CD14-positive monocyte (primary cell): ENCODE measurements at regions not wholly inside any gene's neighbourhood (a gene's known extent, or its start where the extent isn't known, plus 50 kb on each side); places are given as distances from the start of the nearest gene placed in this dataset.

ENCODE experiments used
- DNase-seq, 3 donors: peaks; one replicate each; pipeline ENCODE4 v3.0.0-alpha.2; 2011 to 2022
- H2AFZ ChIP-seq: 2 replicates; pipeline ENCODE4 v1.6.0; 2012; ENCODE audit warnings: mild to moderate bottlenecking, low read depth, low read length, inconsistent platforms; ENCODE audit not compliant: insufficient read depth, poor library complexity, severe bottlenecking
- H3K27ac ChIP-seq, 2 donors: 1 replicate in 1 of 2; 2 replicates in 1 of 2; pipeline ENCODE4 v1.5.1; 2012 to 2013; ENCODE audit warnings: low read length in 2 of 2, control low read depth in 1 of 2, inconsistent platforms in 1 of 2, low read depth in 1 of 2, mild to moderate bottlenecking in 1 of 2
- H3K27me3 ChIP-seq, 2 donors: one replicate each; pipeline versions ENCODE4 v1.6.0 to v1.6.1; 2011 to 2013; ENCODE audit warnings: low read length in 2 of 2; ENCODE audit not compliant: control insufficient read depth in 2 of 2, insufficient read depth in 2 of 2
- H3K36me3 ChIP-seq, 2 donors: replicated peaks in 1 of 2; 1 replicate in 1 of 2; 2 replicates in 1 of 2; pipeline versions ENCODE4 v1.5.1 to v1.6.1; 2012 to 2013; ENCODE audit warnings: low read length in 2 of 2, control low read depth in 1 of 2, inconsistent platforms in 1 of 2, mild to moderate bottlenecking in 1 of 2; ENCODE audit not compliant: insufficient read depth in 2 of 2, control insufficient read depth in 1 of 2
- H3K4me1 ChIP-seq, 2 donors: 1 replicate in 1 of 2; 2 replicates in 1 of 2; pipeline versions ENCODE4 v1.5.1 to v1.6.1; 2012 to 2013; ENCODE audit warnings: low read length in 2 of 2, control low read depth in 1 of 2, inconsistent platforms in 1 of 2, mild to moderate bottlenecking in 1 of 2, moderate library complexity in 1 of 2; ENCODE audit not compliant: insufficient read depth in 2 of 2, control insufficient read depth in 1 of 2
- H3K4me2 ChIP-seq: replicated peaks from 2 replicates; pipeline ENCODE3; 2012; ENCODE audit warnings: low read length, moderate library complexity, mild to moderate bottlenecking; ENCODE audit not compliant: poor library complexity, severe bottlenecking; ENCODE audit errors: extremely low read depth
- H3K4me3 ChIP-seq, 3 experiments: fragments of 200-600 bp in 1 of 3; sonication (generic) in 1 of 3; replicated peaks in 1 of 3; 1 replicate in 2 of 3; 2 replicates in 1 of 3; pipeline ENCODE4 v1.5.1; 2011 to 2013; ENCODE audit warnings: low read length in 3 of 3, mild to moderate bottlenecking in 3 of 3, control low read depth in 2 of 3, low read depth in 2 of 3, inconsistent platforms in 1 of 3, moderate library complexity in 1 of 3
- H3K79me2 ChIP-seq: 2 replicates; pipeline ENCODE4 v1.6.0; 2012; ENCODE audit warnings: mild to moderate bottlenecking, control low read depth, inconsistent platforms, low read length, moderate library complexity; ENCODE audit not compliant: insufficient read depth
- H3K9ac ChIP-seq: 2 replicates; pipeline ENCODE4 v1.6.0; 2017; ENCODE audit warnings: low read length, mild to moderate bottlenecking; ENCODE audit not compliant: insufficient read depth, poor library complexity, severe bottlenecking
- H3K9me3 ChIP-seq, 2 donors: replicated peaks in 1 of 2; 1 replicate in 1 of 2; 2 replicates in 1 of 2; pipeline versions ENCODE4 v1.5.1 to v1.6.1; 2012 to 2013; ENCODE audit warnings: low read length in 2 of 2, control low read depth in 1 of 2; ENCODE audit not compliant: control insufficient read depth in 1 of 2, insufficient read depth in 1 of 2
- H4K20me1 ChIP-seq: 2 replicates; pipeline ENCODE4 v1.6.0; 2012; ENCODE audit warnings: mild to moderate bottlenecking, low read length, control low read depth, moderate library complexity; ENCODE audit not compliant: insufficient read depth
- H3K27ac Mint-ChIP-seq, 7 donors: one replicate each; pipeline ENCODE4 v1.8.0; 2020; ENCODE audit warnings: mild to moderate bottlenecking in 7 of 7, mixed read lengths in 7 of 7, moderate library complexity in 6 of 7, inconsistent platforms in 2 of 7
- H3K27me3 Mint-ChIP-seq, 3 donors: one replicate each; pipeline ENCODE4 v1.8.0; 2021 to 2022; ENCODE audit warnings: low read depth in 3 of 3, mild to moderate bottlenecking in 3 of 3, mixed read lengths in 3 of 3, moderate library complexity in 3 of 3, inconsistent platforms in 1 of 3
- H3K36me3 Mint-ChIP-seq, 2 donors: one replicate each; pipeline ENCODE4 v1.8.0; 2020; ENCODE audit warnings: mixed read lengths in 2 of 2, inconsistent platforms in 1 of 2, mild to moderate bottlenecking in 1 of 2
- H3K4me1 Mint-ChIP-seq: one replicate; pipeline ENCODE4 v1.8.0; 2020; ENCODE audit warnings: mild to moderate bottlenecking, mixed read lengths
- H3K4me3 Mint-ChIP-seq, 2 donors: one replicate each; pipeline ENCODE4 v1.8.0; 2020; ENCODE audit warnings: mild to moderate bottlenecking in 2 of 2, mixed read lengths in 2 of 2, moderate library complexity in 1 of 2
- H3K9me3 Mint-ChIP-seq, 7 donors: one replicate each; pipeline ENCODE4 v1.8.0; 2020 to 2022; ENCODE audit warnings: mixed read lengths in 7 of 7, mild to moderate bottlenecking in 6 of 7, moderate library complexity in 6 of 7, inconsistent platforms in 2 of 7
- WGBS: methylation state at CpG from one replicate; pipeline ENCODE4 v1.1.5; 2013; ENCODE audit warnings: missing lambda C conversion rate; ENCODE audit not compliant: insufficient coverage; 5-methylcytosine and 5-hydroxymethylcytosine counted together
- intact Hi-C, 2 donors: fragments of 100-400 bp; cut with micrococcal nuclease; formaldehyde crosslinking; loops; one replicate each; pipeline versions ENCODE4 v1.15.0 to v1.15.1; 2023
- TF ChIP-seq, protein P1 (sequence below): fragments of 200-600 bp; IDR thresholded peaks from one replicate; pipeline ENCODE4 v1.8.0; 2022; ENCODE audit warnings: antibody characterized with exemption, mild to moderate bottlenecking

GRCh38 chr15:45785897-45786296, 151.1 kb downstream of the SQOR start:
- peaks cover 0 to 1% (median 0%) of the 10 kb centered on the region in 7 donors for H3K9me3 Mint-ChIP-seq
- no peaks in the 10 kb centered on the region for H4K20me1 ChIP-seq
- intact Hi-C loops, result no loop called here

DNA sequence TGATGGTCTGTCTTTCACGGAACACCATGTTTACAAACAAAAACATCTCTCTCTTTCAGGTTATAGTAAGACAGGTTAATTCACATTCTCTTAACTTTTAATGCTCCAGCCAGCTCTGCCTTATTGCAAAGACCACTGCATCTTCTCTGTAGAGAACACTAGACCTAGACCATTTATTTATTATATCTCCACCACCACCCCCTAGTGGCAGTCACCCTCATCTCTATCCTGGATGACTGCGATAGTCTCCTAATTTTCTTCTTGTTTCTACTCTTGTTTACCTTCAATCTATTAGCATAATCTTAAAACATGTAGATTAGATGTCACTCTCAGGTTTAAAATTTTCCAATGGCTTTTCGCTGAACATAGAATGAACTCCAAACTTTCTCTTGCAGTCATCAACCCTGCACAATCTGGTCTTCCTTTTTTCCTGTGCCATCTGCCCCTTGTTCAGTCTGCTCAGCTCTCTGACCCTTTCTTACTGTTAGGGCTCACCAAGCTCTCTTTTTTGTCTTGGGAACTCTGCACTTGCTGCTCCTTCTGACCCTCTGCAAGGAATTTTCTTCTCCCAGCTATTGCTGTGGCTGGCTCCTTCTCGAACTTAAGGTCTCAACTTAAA, 155.6 kb downstream of the SQOR start:
- Mint-ChIP-seq H3K27me3 (peaks cover under 1 to 6% (median 5%) of the 10 kb centered on the region in 3 donors), H3K36me3 (no peaks in the 10 kb centered on the region), H3K4me3 (no peak overlapping the region), H3K27ac (peak overlapping the region in 1 of 7 donors; percentile 27), H3K4me1 (no peaks in the 10 kb centered on the region), H3K9me3 (peaks cover 0 to 2% (median 0%) of the 10 kb centered on the region in 7 donors)
- Histone ChIP-seq H3K4me2 (no peak overlapping the region), H3K4me3 (no peak overlapping the region), H3K4me1 (no peaks in the 10 kb centered on the region), H3K9me3 (no peaks in the 10 kb centered on the region), H3K27ac (no peak overlapping the region), H4K20me1 (no peaks in the 10 kb centered on the region), H3K36me3 (no peaks in the 10 kb centered on the region), H3K79me2 (no peaks in the 10 kb centered on the region), H3K27me3 (no peaks in the 10 kb centered on the region), H2AFZ (no peak overlapping the region), H3K9ac (no peak overlapping the region)
- intact Hi-C loops, result no loop called here
- WGBS, result 8% methylated on average over 2 of the region's 4 CpGs
- DNase-seq, result no peak
- TF ChIP-seq, protein P1, sequence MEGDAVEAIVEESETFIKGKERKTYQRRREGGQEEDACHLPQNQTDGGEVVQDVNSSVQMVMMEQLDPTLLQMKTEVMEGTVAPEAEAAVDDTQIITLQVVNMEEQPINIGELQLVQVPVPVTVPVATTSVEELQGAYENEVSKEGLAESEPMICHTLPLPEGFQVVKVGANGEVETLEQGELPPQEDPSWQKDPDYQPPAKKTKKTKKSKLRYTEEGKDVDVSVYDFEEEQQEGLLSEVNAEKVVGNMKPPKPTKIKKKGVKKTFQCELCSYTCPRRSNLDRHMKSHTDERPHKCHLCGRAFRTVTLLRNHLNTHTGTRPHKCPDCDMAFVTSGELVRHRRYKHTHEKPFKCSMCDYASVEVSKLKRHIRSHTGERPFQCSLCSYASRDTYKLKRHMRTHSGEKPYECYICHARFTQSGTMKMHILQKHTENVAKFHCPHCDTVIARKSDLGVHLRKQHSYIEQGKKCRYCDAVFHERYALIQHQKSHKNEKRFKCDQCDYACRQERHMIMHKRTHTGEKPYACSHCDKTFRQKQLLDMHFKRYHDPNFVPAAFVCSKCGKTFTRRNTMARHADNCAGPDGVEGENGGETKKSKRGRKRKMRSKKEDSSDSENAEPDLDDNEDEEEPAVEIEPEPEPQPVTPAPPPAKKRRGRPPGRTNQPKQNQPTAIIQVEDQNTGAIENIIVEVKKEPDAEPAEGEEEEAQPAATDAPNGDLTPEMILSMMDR, result peak; percentile 47

More at GRCh38 chr15:45785897-45786296, 151.1 kb downstream of the SQOR start:
- Histone ChIP-seq H3K4me1 (no peaks in the 10 kb centered on the region), H3K4me3 (no peak overlapping the region), H2AFZ (no peak overlapping the region), H3K27me3 (peaks cover 0 to 2% of the 10 kb centered on the region in 2 donors), H3K4me2 (no peak overlapping the region), H3K79me2 (no peaks in the 10 kb centered on the region), H3K36me3 (no peaks in the 10 kb centered on the region), H3K9ac (no peak overlapping the region), H3K9me3 (no peaks in the 10 kb centered on the region), H3K27ac (no peak overlapping the region)
- Mint-ChIP-seq H3K27me3 (peaks cover 5 to 12% (median 6%) of the 10 kb centered on the region in 3 donors), H3K4me1 (no peaks in the 10 kb centered on the region), H3K4me3 (no peak overlapping the region), H3K36me3 (no peaks in the 10 kb centered on the region), H3K27ac (no peak overlapping the region)
- no CpG with 5 or more reads among the region's 2 CpGs for WGBS
- DNase-seq, result no peak
- TF ChIP-seq, protein P1, result no peak
